Cerebellar cortex (tissue), 1 donor: ENCODE measurements at regions not wholly inside any gene's neighbourhood (a gene's known extent, or its start where the extent isn't known, plus 50 kb on each side); places are given as distances from the start of the nearest gene placed in this dataset.

Experiments
- DNase-seq: peaks from one replicate; pipeline ENCODE4 v3.0.0-alpha.2; 2015; ENCODE audit warnings: low spot score

GRCh38 chr6:1118287-1118647, 193.6 kb upstream of the FOXQ1 start:
- no peak for DNase-seq

DNA sequence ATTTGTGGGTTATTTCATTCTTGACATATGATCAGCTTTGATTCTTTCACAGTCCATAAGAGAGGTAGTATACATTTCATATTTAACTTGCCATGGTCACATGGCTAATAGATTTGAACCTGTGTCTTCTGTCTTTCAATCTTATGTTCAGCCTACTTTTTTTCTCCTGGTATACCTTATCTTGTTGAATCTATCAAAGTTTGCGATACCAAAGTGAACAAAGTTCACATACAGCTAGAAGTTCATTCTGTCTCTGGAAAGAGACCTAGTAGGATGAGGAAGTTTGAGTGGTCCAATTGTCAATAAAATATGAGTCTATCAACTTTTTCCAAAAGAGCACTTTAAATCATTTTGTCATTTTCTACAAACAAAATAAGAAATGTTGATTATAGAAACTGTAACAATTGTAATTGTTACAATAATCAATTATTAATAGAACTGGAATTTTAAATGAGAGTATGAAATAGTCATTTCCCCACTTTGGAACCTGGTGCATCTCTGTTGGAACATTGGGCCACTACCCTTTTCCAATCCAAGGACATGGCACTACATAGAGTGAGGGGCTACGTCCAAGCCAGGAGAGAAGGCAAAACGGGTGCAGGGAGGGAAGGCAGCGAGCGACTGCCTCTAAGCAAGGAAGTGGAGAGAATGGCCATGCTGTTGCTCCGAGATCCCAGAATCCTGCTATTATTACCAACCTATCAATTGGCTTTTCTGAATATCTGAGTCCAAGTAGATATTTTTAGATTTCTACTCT, 194.2 kb upstream of the FOXQ1 start:
- no peak for DNase-seq

GRCh38 chr6:1116149-1116548, 195.7 kb upstream of the FOXQ1 start:
- no peak for DNase-seq

DNA sequence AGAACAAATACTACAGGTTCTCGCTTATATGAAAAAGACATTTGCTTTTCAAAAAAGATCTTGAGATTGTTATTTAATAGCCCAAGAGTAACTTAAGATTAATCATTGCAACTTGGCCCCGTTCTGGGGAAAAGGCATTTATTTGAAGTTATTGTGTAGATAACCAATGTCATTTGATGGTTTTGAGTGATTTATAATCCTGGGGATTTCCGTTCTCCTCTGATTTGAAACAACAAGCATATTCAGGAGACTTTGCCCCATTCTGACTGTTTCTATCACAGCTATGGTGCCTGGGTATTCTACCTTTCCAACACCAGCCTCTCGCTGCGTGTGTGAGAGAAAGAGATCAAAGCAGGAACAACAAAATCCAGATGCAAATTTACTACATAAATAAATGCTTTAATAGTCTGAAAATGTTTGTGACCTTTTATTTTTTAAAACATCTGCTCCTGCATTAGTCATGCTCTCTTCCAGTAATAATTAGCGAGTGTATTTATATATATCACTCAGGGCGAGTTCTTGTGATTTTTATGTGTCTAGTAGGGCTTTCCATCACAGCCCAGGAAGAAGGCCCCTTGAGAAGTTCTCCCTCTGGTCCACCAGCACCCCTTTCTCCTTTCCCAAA, 197.9 kb upstream of the FOXQ1 start:
- no peak for DNase-seq

DNA sequence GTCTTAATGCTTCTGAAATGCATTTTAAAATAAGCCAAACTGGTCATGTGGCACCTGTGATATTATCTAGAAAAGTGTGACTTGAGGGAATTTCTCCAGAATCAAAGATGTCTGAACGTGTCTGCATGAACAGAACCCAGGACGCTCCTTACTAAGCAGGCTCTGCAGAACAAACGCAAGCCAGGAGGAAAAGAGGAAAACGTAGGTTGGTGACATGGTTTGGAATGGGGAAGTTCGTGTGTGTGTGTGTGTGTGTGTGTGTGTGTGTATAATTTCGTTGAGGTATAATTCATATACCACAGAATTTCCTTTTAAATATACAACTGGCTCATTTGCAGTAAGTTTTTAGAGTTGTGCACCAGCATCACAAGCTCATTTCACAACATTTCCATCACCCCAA, 200.5 kb upstream of the FOXQ1 start:
- no peak for DNase-seq

GRCh38 chr6:1110941-1111349, 201.0 kb upstream of the FOXQ1 start:
- DNase-seq, result no peak

- DNase-seq, result peak; percentile 7
Measured at GRCh38 chr6:1110164-1110563, 201.7 kb upstream of the FOXQ1 start.

GRCh38 chr6:1109134-1109533, 202.8 kb upstream of the FOXQ1 start:
- DNase-seq, result peak; percentile 2

DNA sequence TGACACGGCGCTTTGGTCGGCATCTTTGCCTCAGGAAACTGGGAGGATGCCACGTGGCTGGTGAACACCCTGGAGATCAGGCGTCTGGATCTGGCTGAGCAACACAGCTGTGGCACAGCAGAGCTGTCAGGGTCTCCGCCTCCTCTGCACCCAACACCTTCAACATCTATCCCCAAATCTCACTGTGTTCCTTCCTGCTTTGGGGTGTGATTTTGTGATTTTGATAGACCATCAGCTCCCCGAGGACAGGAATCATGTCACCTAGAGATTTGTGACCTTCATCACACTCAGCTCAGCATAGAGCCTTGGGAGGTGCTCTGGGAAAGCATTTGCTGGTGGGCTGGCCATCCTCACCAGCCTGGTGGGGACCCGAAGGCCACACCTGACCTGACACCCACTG, 203.7 kb upstream of the FOXQ1 start:
- no peak for DNase-seq

DNA sequence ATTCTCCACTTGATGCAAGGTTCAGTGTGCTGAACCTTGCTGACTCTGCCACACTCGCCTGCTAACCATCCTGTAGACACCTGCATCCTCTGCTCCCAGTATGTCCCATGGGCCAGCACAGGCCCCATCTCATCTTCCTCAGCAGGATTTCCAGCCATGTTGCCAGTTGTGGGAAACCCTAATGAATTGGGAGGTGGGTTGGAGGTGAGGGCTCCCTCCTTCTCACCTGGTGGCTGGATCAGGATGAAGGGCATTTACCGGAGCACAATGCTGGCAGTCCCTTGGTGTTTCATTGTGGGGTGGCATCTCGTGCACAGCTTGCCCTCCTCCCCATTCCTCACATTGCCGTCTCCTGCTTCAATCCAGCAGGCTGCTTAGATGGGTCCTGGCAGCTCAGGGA, 204.3 kb upstream of the FOXQ1 start:
- no peak for DNase-seq

DNA sequence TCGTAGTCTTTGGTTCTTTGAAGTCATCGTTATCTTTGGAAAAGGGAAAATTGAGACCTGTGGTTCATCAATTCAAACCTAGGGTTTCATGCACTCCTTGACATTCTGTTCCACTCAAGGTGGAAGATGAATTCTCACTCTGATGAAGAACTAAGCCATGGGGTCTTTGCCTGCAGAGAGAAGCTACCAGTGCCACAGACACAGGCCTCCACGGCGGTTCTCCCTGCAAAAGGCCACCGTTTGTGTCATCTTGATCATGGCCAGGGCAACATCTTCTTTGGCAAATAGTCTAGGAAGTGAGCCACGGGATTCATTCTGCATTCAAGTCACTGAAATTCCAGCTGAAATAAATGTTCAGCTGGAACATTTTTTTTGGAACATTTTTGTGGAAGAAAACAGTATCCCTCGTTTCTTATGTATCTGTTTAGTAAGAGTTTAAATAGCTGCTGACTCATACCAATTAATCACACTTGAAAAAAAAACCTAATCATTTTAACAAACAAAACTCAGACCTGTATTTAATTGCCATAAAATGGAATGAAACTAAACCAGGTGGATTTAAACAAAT, 206.0 kb upstream of the FOXQ1 start:
- DNase-seq, result no peak

DNA sequence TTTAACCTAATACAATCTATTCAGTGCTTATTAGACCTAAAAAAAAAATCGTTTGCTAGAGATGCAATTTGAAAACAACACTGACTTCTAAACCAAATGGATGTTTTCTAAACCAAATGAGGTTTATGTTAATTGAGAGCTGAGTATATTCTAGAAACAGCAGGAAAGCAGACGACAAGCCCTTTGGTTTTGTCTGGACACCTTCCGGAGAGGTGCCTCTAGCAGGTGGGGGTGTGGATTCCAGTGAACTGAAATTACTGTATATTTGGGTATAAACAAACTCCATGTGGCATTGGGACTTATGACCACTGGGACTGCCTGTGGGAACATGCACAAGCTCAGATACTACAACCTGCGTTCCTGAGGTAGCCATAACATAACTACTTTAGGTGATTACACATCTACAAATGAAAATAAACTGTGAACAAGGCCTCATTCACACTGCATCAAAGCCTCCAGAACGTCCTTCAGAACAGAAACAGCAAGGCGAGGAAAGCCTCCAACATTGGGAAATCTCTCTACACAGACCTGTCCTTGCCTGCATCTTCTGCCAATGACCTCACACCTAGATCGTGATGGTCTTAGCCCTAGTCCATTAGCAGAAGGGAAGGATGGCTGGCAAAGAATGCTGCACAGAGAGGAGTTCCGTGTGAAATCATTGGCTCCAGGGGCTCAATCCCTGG, 206.8 kb upstream of the FOXQ1 start:
- no peak for DNase-seq

GRCh38 chr6:1103945-1104623, 207.8 kb upstream of the FOXQ1 start:
- DNase-seq, result no peak

DNA sequence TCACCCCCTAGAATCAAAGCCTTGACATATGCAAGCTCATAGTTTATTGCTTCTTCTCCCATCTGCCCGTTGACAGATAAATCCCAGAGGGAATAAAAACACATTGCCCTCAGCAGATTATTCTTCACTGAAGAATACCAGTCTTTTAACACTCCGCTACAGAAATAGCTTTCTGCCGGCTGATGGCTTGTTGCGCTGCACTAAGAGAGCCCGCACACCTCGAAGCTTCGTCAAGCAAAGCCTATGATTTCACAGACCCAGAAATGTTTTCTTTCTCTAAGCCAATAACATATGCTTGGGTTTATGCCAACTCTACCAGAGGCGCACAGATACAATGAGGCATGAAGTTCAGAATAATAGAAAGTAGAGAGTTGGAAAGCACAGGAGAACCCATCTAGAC, 208.9 kb upstream of the FOXQ1 start:
- no peak for DNase-seq

- DNase-seq, result no peak
Measured at GRCh38 chr6:1100269-1100668, 211.6 kb upstream of the FOXQ1 start.

GRCh38 chr6:1099264-1099663, 212.6 kb upstream of the FOXQ1 start:
- no peak for DNase-seq

GRCh38 chr6:1096967-1097765, 214.7 kb upstream of the FOXQ1 start:
- DNase-seq, result no peak

DNA sequence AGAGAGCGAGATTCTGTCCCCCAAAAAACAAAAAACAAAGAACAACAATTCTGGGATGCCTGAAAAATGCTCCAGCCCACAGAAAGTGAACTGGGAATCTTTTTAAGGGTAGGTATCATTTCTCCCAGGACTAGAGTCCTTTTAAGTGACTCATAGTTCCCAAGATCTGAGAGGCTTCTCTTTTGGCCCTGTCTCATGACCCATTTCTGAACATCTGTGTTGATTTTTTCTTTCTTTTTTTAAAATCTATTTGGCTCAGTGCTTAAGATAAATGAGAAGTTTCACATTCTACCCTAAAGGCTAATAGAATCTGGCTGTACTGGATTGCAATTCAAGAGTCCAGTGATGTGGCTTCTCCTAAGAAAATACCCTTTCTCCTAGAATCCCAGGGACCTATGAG, 217.6 kb upstream of the FOXQ1 start:
- DNase-seq, result no peak

GRCh38 chr6:1091900-1092299, 220.0 kb upstream of the FOXQ1 start:
- no peak for DNase-seq

- DNase-seq, result no peak
Measured at GRCh38 chr6:1089859-1090258, 222.0 kb upstream of the FOXQ1 start.

GRCh38 chr6:1088492-1089001, 223.4 kb upstream of the FOXQ1 start:
- no peak for DNase-seq
